HEK293 (cell line): ENCODE measurements at regions not wholly inside any gene's neighbourhood (a gene's known extent, or its start where the extent isn't known, plus 50 kb on each side); places are given as distances from the start of the nearest gene placed in this dataset.

Source experiments
- ZBTB26 ChIP-seq: fragments of 450-650 bp; formaldehyde crosslinking; optimal IDR thresholded peaks from 2 replicates; pipeline ENCODE3; 2016; ENCODE audit warnings: missing biosample characterization, mild to moderate bottlenecking, missing genetic modification characterization
- ZFHX2 ChIP-seq: fragments of 450-650 bp; formaldehyde crosslinking; conservative IDR thresholded peaks from 2 replicates; pipeline ENCODE4 v1.5.1; 2016; ENCODE audit warnings: missing biosample characterization, missing genetic modification characterization
- ZNF610 ChIP-seq: fragments of 450-650 bp; formaldehyde crosslinking; IDR thresholded peaks from 2 replicates; pipeline ENCODE4 v1.5.1; 2016; ENCODE audit warnings: missing biosample characterization, missing genetic modification characterization, borderline replicate concordance
- ZNF785 ChIP-seq: fragments of 450-650 bp; formaldehyde crosslinking; IDR thresholded peaks from 2 replicates; pipeline ENCODE4 v1.5.1; 2016; ENCODE audit warnings: missing biosample characterization, missing genetic modification characterization

GRCh38 chr4:132526652-132527051 lies 622.4 kb upstream of the PCDH10 start:
- no peak for TF ChIP-seq ZFHX2 (tag by site-specific recombination)
- no peak for TF ChIP-seq ZNF610
- no peak for TF ChIP-seq ZBTB26 (tag by site-specific recombination)
- no peak for TF ChIP-seq ZNF785
